ENCODE measurements at regions not wholly inside any gene's neighbourhood (a gene's known extent, or its start where the extent isn't known, plus 50 kb on each side); places are given as distances from the start of the nearest gene placed in this dataset.
"Not testable (repeated sequence)": the region's sequence is repeated elsewhere in the genome, so short reads cannot be mapped to it uniquely, and the experiment has no call there.

GRCh38 chr9:126057121-126057825 lies 269.4 kb upstream of the MVB12B start:
- DNase-seq, result peak; percentile 71

DNA sequence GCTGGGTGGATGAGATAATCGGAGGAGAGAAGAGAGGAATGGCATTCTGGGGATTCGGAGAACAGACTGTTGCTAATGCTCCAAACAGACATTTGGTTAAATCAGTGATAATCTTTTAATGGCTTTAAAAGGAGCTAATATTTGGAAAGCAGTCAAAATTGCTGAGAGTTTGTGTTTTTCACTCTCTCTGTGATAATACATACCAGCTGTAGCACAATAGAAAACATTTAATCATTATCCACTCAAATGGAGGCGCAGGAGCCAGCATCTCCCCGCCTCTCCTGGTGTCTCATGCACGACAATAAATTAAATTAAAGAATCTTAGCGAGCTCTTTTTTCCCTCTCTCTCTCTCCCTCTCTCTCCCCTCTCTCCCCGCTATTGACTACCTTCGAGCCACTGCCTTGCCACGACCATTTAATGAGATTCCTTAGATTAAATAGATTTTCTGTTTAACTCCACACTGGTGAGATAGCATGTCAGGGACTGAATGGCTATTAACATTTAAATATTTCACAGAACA lies 268.6 kb upstream of the MVB12B start:
- no peak for DNase-seq

GRCh38 chr9:126058591-126058990 lies 268.0 kb upstream of the MVB12B start:
- DNase-seq, result no peak

DNA sequence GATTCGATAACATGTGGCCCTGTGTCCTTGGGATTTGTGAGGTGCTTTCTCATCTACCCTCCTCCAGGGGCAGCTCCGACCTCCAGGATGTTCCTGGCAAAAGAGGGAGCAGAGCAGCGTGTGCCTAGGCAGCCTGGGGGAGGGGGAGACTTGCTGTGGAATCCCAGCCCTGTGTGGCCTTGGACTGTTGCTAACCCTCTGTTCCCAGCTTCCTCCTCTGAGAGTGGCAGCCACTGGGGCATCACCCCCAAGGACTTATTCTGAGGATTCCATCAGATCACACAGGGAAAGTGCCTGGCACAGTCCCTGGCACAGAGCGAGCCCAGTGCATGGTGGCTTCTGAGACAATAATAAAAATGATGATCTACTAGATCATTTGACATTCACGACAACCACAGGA lies 265.1 kb upstream of the MVB12B start:
- no peak for DNase-seq

DNA sequence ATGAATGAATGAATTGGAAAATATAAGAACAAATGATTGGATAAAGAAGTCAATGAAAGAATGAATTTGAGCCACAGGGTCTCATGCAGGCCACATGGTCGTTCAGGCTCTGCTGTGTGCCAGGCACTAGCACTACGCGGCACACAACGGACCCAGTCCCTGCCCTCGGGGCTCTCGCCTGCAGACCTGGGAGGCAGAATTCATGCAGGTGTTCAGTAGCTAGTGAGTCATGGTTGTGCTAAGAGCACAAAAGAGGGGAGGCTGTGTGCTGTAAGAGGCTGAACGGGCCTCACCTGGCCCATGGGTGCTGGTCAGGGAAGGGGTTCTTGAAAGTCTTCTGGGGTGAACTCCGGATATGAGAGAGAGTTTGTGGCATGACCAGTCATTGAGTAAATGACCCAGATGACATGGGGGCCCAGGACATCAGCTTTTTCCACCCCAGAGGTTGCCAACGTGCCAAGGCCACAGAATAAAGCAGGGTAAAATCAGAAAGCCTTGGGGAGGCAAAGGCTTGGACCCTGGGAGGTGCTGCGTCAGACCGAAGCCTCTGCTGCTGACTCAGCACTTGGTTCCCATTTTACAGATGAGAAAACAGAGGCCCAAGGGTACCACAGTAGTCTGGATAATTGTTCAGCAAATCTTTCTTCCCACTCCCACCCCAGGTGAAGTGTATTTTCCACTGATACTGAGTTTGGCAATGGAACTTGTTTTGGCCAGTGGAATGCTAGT lies 264.3 kb upstream of the MVB12B start:
- no peak for DNase-seq

DNA sequence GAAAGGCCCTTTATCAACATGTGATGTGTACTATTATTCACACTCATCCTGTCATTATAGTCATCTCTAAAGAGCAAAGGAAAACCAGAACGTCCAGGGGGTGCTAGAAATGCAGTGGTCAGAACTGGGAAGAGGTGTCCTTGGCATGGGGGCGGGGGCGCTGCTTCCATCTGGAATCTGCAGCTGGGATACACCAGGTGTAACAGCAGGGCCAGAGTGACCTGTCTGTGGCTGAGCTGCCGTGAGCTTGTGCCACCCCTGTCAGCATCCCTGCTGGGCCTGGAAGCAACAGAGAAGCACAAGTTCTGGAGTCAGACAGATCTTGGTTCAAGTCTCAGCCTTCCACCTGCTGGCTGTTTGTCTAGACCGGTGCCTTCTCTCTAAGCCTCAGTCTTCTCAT lies 263.3 kb upstream of the MVB12B start:
- DNase-seq, result no peak

GRCh38 chr9:126066131-126066530 lies 260.5 kb upstream of the MVB12B start:
- DNase-seq, result no peak

DNA sequence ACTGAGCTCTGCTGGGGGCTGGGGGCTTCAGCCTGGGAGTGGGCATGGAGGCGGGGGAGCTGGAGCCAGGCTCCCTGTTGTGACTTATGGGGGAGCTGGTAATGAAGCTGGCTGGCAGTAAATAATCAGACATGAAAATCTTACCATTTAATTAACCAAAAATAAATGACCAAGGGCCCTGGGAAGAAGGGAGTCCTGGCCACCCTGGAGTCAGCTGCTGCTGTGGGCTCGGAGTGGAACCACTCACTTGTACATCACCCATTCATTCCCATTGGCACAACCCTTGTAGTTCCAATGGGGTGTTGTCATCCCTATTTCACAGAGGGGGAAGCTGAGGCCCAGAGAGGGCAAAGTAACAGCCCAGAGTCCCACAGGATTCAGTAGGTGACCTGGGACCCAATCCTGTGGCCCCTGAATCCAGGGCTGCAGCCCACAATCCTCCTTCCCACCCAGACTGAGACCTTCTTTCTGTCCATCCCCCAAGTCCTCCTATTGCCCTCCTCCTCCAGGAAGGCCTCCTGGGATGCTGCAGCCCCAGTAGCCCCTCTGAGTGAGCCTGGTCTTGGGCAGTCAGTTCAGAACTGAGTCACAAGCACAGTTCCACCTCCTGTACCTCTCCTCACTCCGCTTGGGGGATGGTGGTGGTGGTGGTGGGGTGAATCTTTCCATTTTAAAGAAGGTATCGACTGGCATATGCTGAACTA lies 259.4 kb upstream of the MVB12B start:
- DNase-seq, result no peak

DNA sequence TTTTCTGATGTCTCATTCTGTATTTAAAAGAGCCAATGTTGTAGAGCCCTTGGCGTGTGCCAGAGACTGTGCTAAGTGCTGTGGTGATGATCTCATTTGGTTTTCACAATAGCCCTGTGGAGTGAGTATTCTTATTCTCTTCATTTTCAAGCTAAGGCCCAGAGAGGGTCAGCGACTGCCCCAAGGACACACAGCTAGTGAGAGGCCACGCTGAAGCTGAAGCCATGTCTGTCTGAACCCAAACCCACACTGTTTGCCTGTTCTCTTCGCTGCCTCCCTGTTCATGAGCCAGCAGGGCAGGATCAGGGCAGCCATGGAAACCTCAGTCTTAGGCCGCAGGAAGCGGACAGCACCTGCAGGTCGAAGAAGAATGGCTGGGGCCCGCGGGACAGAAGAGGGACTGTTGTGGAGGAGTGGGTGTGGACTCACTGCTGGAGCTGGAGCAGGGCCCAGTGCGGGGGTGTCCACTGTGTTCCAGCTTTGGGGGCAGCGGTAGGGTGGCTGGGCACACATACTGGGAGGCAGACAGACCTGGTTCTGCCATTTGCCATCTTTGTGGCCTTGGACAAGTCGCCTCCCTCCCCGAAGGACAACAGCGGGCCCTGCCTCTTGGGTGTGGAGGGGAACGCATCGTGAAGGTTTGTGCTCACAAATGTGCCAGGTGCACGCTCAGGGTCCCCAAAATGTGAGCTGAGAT lies 257.9 kb upstream of the MVB12B start:
- DNase-seq, result no peak

- no peak for DNase-seq
Observed at GRCh38 chr9:126069400-126069955, 257.2 kb upstream of the MVB12B start.

GRCh38 chr9:126070058-126070655 lies 256.5 kb upstream of the MVB12B start:
- no peak for DNase-seq

- no peak for DNase-seq
Observed at GRCh38 chr9:126071076-126071750, 255.4 kb upstream of the MVB12B start.

- not testable (repeated sequence) for DNase-seq
Observed at GRCh38 chr9:126077656-126078055, 249.0 kb upstream of the MVB12B start.

DNA sequence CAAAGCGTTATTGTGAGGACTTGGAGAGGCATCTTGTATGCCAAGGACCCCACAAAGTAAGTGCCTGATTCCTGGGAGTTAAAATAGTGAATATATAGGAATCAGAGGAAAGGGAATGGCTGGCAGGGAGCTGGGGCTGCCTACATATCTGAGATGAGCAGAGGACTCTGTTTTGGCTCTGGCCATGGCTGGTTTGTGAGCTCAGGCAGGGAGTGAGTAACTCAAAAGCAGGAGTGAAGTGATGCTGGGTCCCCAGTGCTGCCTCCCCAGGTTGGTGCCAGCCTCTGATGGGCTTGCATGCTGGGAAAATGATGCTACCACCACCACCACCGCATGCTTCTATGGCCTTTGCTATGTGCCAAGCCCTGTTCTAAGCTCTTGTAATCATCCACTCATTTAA lies 246.0 kb upstream of the MVB12B start:
- DNase-seq, result no peak

DNA sequence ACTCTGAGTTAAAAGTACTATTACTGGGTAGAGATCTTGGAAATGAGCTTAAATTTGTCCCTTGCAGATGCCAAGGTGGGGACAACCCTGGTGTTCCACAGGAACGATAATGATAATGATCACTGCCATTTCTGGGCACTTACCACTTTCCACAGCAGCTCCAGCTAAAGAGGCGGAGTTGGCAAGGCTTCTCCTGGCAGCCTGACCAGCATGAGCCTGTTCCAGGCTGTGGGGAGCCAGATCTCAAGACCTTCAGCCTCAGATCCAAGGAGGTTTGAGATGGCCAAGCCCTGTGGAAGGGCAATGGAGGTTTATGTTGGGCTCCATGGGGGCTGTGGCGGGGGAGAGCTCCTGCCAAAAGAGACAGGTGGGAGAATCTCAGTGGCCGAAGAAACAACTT lies 244.9 kb upstream of the MVB12B start:
- DNase-seq, result no peak

DNA sequence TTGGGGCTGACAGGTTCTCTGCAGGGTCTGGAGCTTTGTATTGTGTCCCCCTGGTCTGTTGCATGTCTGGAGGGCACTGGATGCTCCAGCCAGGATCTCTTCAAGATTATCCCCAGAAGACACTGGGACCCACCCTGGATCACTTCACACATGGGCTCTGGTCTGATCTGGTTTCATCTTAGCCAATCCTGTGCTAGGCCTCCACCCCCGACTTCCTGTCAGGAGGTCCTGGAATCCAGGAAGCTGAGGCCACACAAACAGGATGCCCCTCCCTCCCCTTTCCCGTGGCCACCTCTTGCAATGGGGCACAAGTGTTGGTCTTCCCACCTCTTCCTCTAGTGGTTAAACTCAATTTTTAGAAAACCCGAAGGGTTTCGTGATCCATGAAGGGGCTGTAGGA lies 242.6 kb upstream of the MVB12B start:
- DNase-seq, result no peak

DNA sequence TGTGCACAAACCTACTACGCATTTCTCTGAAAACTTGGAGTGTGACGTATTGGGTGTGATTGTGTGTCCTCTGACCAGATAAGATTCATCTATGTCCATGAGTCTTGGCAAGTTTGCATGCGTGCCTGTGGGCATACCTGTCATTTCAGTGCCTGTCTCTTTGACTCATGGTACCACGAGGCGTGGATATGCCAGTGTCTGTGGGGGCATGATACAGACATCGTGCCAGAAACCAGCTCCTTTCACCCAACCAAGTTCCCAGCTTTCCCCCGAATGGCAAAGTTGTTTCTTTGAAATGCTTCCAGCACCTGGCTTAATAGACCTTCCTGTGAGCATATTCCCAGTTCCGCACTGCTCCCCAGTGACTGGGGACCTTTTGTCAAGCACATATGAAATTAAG lies 241.9 kb upstream of the MVB12B start:
- no peak for DNase-seq

GRCh38 chr9:126085170-126085569 lies 241.5 kb upstream of the MVB12B start:
- DNase-seq, result no peak

DNA sequence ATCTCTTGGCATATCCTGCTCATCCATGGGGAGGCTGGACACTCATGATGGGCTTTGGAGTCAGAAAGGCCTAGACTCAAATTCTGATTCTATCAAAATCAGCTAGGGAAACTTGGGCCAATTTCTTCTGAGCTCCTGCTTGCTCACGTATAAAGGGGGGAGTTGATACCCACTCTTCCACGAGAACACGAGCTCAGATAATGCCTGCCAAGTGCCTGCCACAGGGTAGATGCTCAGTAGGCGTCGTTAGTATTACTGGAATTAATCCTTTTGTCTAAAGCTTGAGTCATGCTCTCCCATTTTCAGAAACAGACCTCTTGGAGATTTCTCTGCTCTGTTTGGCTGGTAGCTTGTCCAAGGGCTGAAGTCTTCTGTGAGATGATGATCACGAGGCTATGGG lies 238.3 kb upstream of the MVB12B start:
- no peak for DNase-seq

- DNase-seq, result no peak
Observed at GRCh38 chr9:126089789-126090188, 236.8 kb upstream of the MVB12B start.

DNA sequence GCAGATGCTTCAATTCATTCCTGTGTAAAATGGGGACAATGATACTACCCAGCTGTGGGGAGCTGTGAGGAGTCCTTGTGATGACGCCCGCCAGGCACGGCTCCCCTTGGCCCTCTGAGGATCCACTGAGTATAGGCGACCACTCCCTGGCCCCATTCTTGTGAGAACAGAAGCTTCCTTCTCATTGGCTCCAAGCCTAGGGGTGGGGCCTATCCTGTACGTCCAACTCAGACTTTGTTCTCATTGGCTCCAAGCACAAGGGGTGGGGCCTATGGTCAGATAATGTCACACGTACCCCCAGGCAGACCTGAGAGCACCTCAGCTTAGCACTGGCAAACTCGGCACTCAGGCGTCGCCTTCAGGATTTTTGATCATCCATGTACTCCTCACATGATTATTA lies 232.9 kb upstream of the MVB12B start:
- DNase-seq, result no peak

Data from NCI-H2081 treated with DMSO at 0.1 percent for 48 hours (cell line).